Daoy (cell line): ENCODE measurements at regions not wholly inside any gene's neighbourhood (a gene's known extent, or its start where the extent isn't known, plus 50 kb on each side); places are given as distances from the start of the nearest gene placed in this dataset.
A peak's percentile ranks its signal among the peaks of the same experiment; 100 is the strongest.

Experiments used
- DNase-seq: peaks from one replicate; pipeline ENCODE4 v3.0.0-alpha.2; 2015; ENCODE audit warnings: low read depth

GRCh38 chr14:97206916-97207315, 409.7 kb downstream of the VRK1 start:
- DNase-seq, result no peak

GRCh38 chr14:97210202-97210601, 413.0 kb downstream of the VRK1 start:
- no peak for DNase-seq

GRCh38 chr14:97212399-97212798, 415.2 kb downstream of the VRK1 start:
- DNase-seq, result no peak

- no peak for DNase-seq
Observed at GRCh38 chr14:97213720-97214119, 416.5 kb downstream of the VRK1 start.

- DNase-seq, result no peak
Observed at GRCh38 chr14:97215263-97215969, 418.2 kb downstream of the VRK1 start.

GRCh38 chr14:97217111-97217885, 420.1 kb downstream of the VRK1 start:
- DNase-seq, result no peak

- DNase-seq, result peak; percentile 12
Observed at GRCh38 chr14:97218274-97218673, 421.1 kb downstream of the VRK1 start.

GRCh38 chr14:97218691-97219430, 421.7 kb downstream of the VRK1 start:
- peak; percentile 40 for DNase-seq

GRCh38 chr14:97219431-97220017, 422.3 kb downstream of the VRK1 start:
- no peak for DNase-seq

GRCh38 chr14:97221572-97222285, 424.5 kb downstream of the VRK1 start:
- no peak for DNase-seq

GRCh38 chr14:97224016-97224415, 426.8 kb downstream of the VRK1 start:
- no peak for DNase-seq

- no peak for DNase-seq
Observed at GRCh38 chr14:97230051-97230450, 432.9 kb downstream of the VRK1 start.

- DNase-seq, result no peak
Observed at GRCh38 chr14:97233319-97233985, 436.3 kb downstream of the VRK1 start.

GRCh38 chr14:97246648-97247047, 449.5 kb downstream of the VRK1 start:
- no peak for DNase-seq

- no peak for DNase-seq
Observed at GRCh38 chr14:97248973-97249372, 451.8 kb downstream of the VRK1 start.

GRCh38 chr14:97250931-97251330, 453.7 kb downstream of the VRK1 start:
- DNase-seq, result no peak

GRCh38 chr14:97251491-97252155, 454.4 kb downstream of the VRK1 start:
- DNase-seq, result no peak

GRCh38 chr14:97253756-97254155, 456.6 kb downstream of the VRK1 start:
- no peak for DNase-seq

GRCh38 chr14:97262336-97262735, 465.2 kb downstream of the VRK1 start:
- no peak for DNase-seq

- no peak for DNase-seq
Observed at GRCh38 chr14:97264516-97265230, 467.5 kb downstream of the VRK1 start.
